ENCODE measurements at regions not wholly inside any gene's neighbourhood (a gene's known extent, or its start where the extent isn't known, plus 50 kb on each side); places are given as distances from the start of the nearest gene placed in this dataset.

DNA sequence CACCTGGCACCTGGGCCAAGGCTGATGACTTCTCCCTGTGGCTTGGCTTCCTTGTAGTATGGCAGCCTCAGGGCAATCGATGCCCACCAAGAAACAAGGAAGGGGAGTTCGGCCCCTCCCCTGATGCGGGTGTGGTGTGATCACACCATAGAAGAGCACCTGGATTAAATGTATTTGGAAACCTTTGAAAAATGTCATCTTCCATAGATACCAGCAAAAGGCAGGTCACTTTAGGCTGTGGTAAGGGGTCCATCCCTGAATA, 198.2 kb downstream of the CYP26B1 start:
- H3K4me3 ChIP-seq (ENCODE audit: insufficient read depth in 1 of 2, low read depth in 1 of 2, low read length in 2 of 2), result no peak overlapping the region
- 87% methylated on average over 3 of the region's 3 CpGs for WGBS

DNA sequence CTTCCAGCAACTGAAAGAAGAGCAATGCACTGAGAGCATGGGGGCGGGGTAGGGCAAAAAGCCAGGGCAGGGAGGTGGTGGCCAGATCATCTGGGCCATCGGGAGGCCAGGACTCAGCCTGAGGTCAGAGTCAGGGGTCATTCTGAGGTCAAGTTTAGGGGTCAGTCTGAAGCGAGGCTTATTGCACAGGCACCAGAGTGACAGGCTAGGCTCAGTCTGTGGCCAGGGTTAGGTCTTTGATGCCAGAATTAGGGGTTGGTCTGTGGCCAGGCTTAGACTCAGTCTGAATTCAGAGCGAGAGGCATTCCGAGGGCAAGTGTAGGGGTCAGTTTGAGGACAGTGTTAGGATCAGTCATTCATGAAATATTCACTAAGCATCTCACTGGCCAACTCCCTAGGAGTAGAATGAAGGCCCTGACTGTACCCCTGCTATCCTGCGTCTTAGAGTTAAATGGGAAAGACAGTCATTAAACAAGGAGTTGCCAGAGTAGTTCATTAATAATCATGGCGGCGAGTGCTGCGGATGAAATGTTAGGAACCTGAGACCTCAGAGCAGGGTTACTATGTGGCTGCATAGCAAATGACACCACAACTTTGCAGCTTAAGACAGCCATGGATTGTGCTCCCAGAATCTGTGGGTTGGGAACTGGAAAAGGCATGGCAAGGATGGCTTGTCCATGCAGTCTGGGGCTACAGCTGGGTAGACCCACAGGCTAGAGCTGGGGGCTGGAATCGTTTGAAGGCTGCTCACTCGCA, 198.7 kb downstream of the CYP26B1 start:
- no peak overlapping the region for H3K4ac ChIP-seq (ENCODE audit: low read depth in 1 of 2, low read length in 2 of 2)
- peaks cover 2% of the 10 kb centered on the region for H3K4me1 ChIP-seq (ENCODE audit: control insufficient read depth, insufficient read depth, low read depth, low read length)
- no peak overlapping the region for H3K4me3 ChIP-seq (ENCODE audit: insufficient read depth in 1 of 2, low read depth in 1 of 2, low read length in 2 of 2)
- no peaks in the 10 kb centered on the region for H3K36me3 ChIP-seq (ENCODE audit: control insufficient read depth in 1 of 2, insufficient read depth in 2 of 2, low read depth in 1 of 2, low read length in 2 of 2)
- no peak overlapping the region for H4K8ac ChIP-seq (ENCODE audit: low read length)
- no peak overlapping the region for H3K4me2 ChIP-seq (ENCODE audit: low read length, poor library complexity, severe bottlenecking)
- no peak overlapping the region for H3K14ac ChIP-seq (ENCODE audit: low read length in 2 of 2)
- no peak overlapping the region for H2BK12ac ChIP-seq (ENCODE audit: low read length in 2 of 2)
- H2BK5ac ChIP-seq (ENCODE audit: low read depth, low read length, poor library complexity, severe bottlenecking), result no peak overlapping the region
- peaks cover 0 to 13% of the 10 kb centered on the region in 2 experiments for H3K27me3 ChIP-seq (ENCODE audit: control insufficient read depth in 1 of 2, insufficient read depth in 1 of 2, low read length in 2 of 2)
- no peak overlapping the region for H3K27ac ChIP-seq (ENCODE audit: low read length, poor library complexity, severe bottlenecking)
- H3K23ac ChIP-seq (ENCODE audit: low read length in 2 of 2), result no peak overlapping the region
- H3K9me3 ChIP-seq (ENCODE audit: control insufficient read depth, low read length), result no peaks in the 10 kb centered on the region
- H3K9ac ChIP-seq (ENCODE audit: low read length), result peak overlapping the region; percentile 17
- H2AK5ac ChIP-seq (ENCODE audit: low read length, severe bottlenecking), result no peak overlapping the region
- no peak overlapping the region for H4K91ac ChIP-seq (ENCODE audit: low read length)
- 84% methylated on average over 11 of the region's 11 CpGs for WGBS
- no peak overlapping the region for H2BK15ac ChIP-seq (ENCODE audit: low read depth, poor library complexity, severe bottlenecking)
- no peak overlapping the region for H2AFZ ChIP-seq (ENCODE audit: low read depth, low read length)
- H3K18ac ChIP-seq (ENCODE audit: low read depth in 1 of 2, low read length in 2 of 2), result no peak overlapping the region
- no peak for DNase-seq
- H3K79me1 ChIP-seq (replicated peaks; ENCODE audit: low read length, poor library complexity, severe bottlenecking), result no peaks in the 10 kb centered on the region
- no peak overlapping the region for H2BK120ac ChIP-seq (ENCODE audit: low read depth, low read length)

More for the DNA sequence above, 198.2 kb downstream of the CYP26B1 start:
- Histone ChIP-seq H2BK15ac (ENCODE audit: low read depth, poor library complexity, severe bottlenecking) (no peak overlapping the region), H2BK12ac (ENCODE audit: low read length in 2 of 2) (no peak overlapping the region), H3K4me2 (ENCODE audit: low read length, poor library complexity, severe bottlenecking) (no peak overlapping the region), H3K18ac (ENCODE audit: low read depth in 1 of 2, low read length in 2 of 2) (no peak overlapping the region), H2BK120ac (ENCODE audit: low read depth, low read length) (no peak overlapping the region), H3K27me3 (ENCODE audit: control insufficient read depth in 1 of 2, insufficient read depth in 1 of 2, low read length in 2 of 2) (peaks cover 0 to 13% of the 10 kb centered on the region in 2 experiments), H3K23ac (ENCODE audit: low read length in 2 of 2) (no peak overlapping the region), H2AK5ac (ENCODE audit: low read length, severe bottlenecking) (no peak overlapping the region), H3K4ac (ENCODE audit: low read depth in 1 of 2, low read length in 2 of 2) (no peak overlapping the region), H3K9me3 (ENCODE audit: control insufficient read depth, low read length) (no peaks in the 10 kb centered on the region), H3K36me3 (ENCODE audit: control insufficient read depth in 1 of 2, insufficient read depth in 2 of 2, low read depth in 1 of 2, low read length in 2 of 2) (no peaks in the 10 kb centered on the region), H3K14ac (ENCODE audit: low read length in 2 of 2) (no peak overlapping the region), H3K27ac (ENCODE audit: low read length, poor library complexity, severe bottlenecking) (no peak overlapping the region), H2BK5ac (ENCODE audit: low read depth, low read length, poor library complexity, severe bottlenecking) (no peak overlapping the region), H4K91ac (ENCODE audit: low read length) (no peak overlapping the region), H4K8ac (ENCODE audit: low read length) (no peak overlapping the region), H2AFZ (ENCODE audit: low read depth, low read length) (no peak overlapping the region), H3K79me1 (replicated peaks; ENCODE audit: low read length, poor library complexity, severe bottlenecking) (no peaks in the 10 kb centered on the region), H3K4me1 (ENCODE audit: control insufficient read depth, insufficient read depth, low read depth, low read length) (peaks cover 2% of the 10 kb centered on the region), H3K9ac (ENCODE audit: low read length) (peak overlapping the region; percentile 17)
- no peak for DNase-seq

DNA sequence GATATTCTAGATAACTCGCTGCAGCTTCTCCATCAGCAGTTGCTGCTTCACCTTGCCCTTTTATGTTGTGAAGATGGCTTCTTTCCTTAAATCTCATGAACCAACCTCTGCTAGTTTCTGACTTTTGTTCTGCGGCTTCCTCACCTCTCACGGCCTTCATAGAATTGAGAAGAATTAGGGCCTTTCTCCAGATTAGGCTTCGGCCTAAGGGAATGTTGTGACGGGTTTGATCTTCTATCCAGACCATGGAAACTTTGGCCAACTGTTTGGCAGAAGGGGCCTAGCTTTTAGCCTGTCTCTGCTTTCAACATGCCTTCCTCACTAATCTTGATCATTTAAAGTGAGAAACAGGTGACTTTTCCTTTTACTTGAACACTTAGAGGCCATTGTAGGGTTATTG, 199.9 kb downstream of the CYP26B1 start:
- Histone ChIP-seq H2AK5ac (ENCODE audit: low read length, severe bottlenecking) (no peak overlapping the region), H3K23ac (ENCODE audit: low read length in 2 of 2) (no peak overlapping the region), H4K8ac (ENCODE audit: low read length) (no peak overlapping the region), H2BK120ac (ENCODE audit: low read depth, low read length) (no peak overlapping the region), H3K36me3 (ENCODE audit: control insufficient read depth in 1 of 2, insufficient read depth in 2 of 2, low read depth in 1 of 2, low read length in 2 of 2) (no peaks in the 10 kb centered on the region), H3K9ac (ENCODE audit: low read length) (no peak overlapping the region), H3K4me3 (ENCODE audit: insufficient read depth in 1 of 2, low read depth in 1 of 2, low read length in 2 of 2) (no peak overlapping the region), H2BK15ac (ENCODE audit: low read depth, poor library complexity, severe bottlenecking) (no peak overlapping the region), H3K4me1 (ENCODE audit: control insufficient read depth, insufficient read depth, low read depth, low read length) (peaks cover 2% of the 10 kb centered on the region), H3K79me1 (replicated peaks; ENCODE audit: low read length, poor library complexity, severe bottlenecking) (no peaks in the 10 kb centered on the region), H3K4ac (ENCODE audit: low read depth in 1 of 2, low read length in 2 of 2) (no peak overlapping the region), H2BK12ac (ENCODE audit: low read length in 2 of 2) (no peak overlapping the region), H2AFZ (ENCODE audit: low read depth, low read length) (no peak overlapping the region), H3K27me3 (ENCODE audit: control insufficient read depth in 1 of 2, insufficient read depth in 1 of 2, low read length in 2 of 2) (peaks cover 0 to 16% of the 10 kb centered on the region in 2 experiments), H3K4me2 (ENCODE audit: low read length, poor library complexity, severe bottlenecking) (no peak overlapping the region), H3K27ac (ENCODE audit: low read length, poor library complexity, severe bottlenecking) (no peak overlapping the region), H3K9me3 (ENCODE audit: control insufficient read depth, low read length) (no peaks in the 10 kb centered on the region), H2BK5ac (ENCODE audit: low read depth, low read length, poor library complexity, severe bottlenecking) (no peak overlapping the region), H3K14ac (ENCODE audit: low read length in 2 of 2) (no peak overlapping the region), H3K18ac (ENCODE audit: low read depth in 1 of 2, low read length in 2 of 2) (no peak overlapping the region), H4K91ac (ENCODE audit: low read length) (no peak overlapping the region)
- no peak for DNase-seq
- 93% methylated on average over 5 of the region's 5 CpGs for WGBS

- Histone ChIP-seq H3K27ac (ENCODE audit: low read length, poor library complexity, severe bottlenecking) (no peak overlapping the region), H3K27me3 (ENCODE audit: control insufficient read depth in 1 of 2, insufficient read depth in 1 of 2, low read length in 2 of 2) (peaks cover 0 to 16% of the 10 kb centered on the region in 2 experiments), H2BK5ac (ENCODE audit: low read depth, low read length, poor library complexity, severe bottlenecking) (no peak overlapping the region), H3K4me3 (ENCODE audit: insufficient read depth in 1 of 2, low read depth in 1 of 2, low read length in 2 of 2) (no peak overlapping the region), H2AK5ac (ENCODE audit: low read length, severe bottlenecking) (no peak overlapping the region), H2BK15ac (ENCODE audit: low read depth, poor library complexity, severe bottlenecking) (no peak overlapping the region), H3K4ac (ENCODE audit: low read depth in 1 of 2, low read length in 2 of 2) (no peak overlapping the region), H3K9ac (ENCODE audit: low read length) (peak overlapping the region; percentile 10), H3K36me3 (ENCODE audit: control insufficient read depth in 1 of 2, insufficient read depth in 2 of 2, low read depth in 1 of 2, low read length in 2 of 2) (no peaks in the 10 kb centered on the region), H2BK120ac (ENCODE audit: low read depth, low read length) (no peak overlapping the region), H2BK12ac (ENCODE audit: low read length in 2 of 2) (no peak overlapping the region), H4K8ac (ENCODE audit: low read length) (no peak overlapping the region), H3K18ac (ENCODE audit: low read depth in 1 of 2, low read length in 2 of 2) (no peak overlapping the region), H3K14ac (ENCODE audit: low read length in 2 of 2) (no peak overlapping the region), H3K23ac (ENCODE audit: low read length in 2 of 2) (no peak overlapping the region), H2AFZ (ENCODE audit: low read depth, low read length) (no peak overlapping the region), H3K4me1 (ENCODE audit: control insufficient read depth, insufficient read depth, low read depth, low read length) (no peaks in the 10 kb centered on the region), H3K79me1 (replicated peaks; ENCODE audit: low read length, poor library complexity, severe bottlenecking) (no peaks in the 10 kb centered on the region), H3K9me3 (ENCODE audit: control insufficient read depth, low read length) (no peaks in the 10 kb centered on the region), H4K91ac (ENCODE audit: low read length) (no peak overlapping the region), H3K4me2 (ENCODE audit: low read length, poor library complexity, severe bottlenecking) (no peak overlapping the region)
- 91% methylated on average over 8 of the region's 8 CpGs for WGBS
- DNase-seq, result no peak
Measured at GRCh38 chr2:71945603-71945959, 202.1 kb downstream of the CYP26B1 start.

Data from mesenchymal stem cell (in vitro differentiated cells and primary cell).